Endodermal cell (in vitro differentiated cells): ENCODE measurements at regions not wholly inside any gene's neighbourhood (a gene's known extent, or its start where the extent isn't known, plus 50 kb on each side); places are given as distances from the start of the nearest gene placed in this dataset.

ENCODE experiments used
- DNase-seq: peaks from one replicate; pipeline ENCODE4 v3.0.0-alpha.2; 2017
- H3K27ac ChIP-seq: 2 replicates; pipeline ENCODE4 v1.5.1; 2013; ENCODE audit warnings: mild to moderate bottlenecking, low read depth, low read length, moderate library complexity
- H3K27me3 ChIP-seq: 2 replicates; pipeline ENCODE4 v1.6.1; 2013; ENCODE audit warnings: mild to moderate bottlenecking, low read length, moderate library complexity; ENCODE audit not compliant: insufficient read depth, control insufficient read depth, poor library complexity, severe bottlenecking
- H3K36me3 ChIP-seq: 2 replicates; pipeline ENCODE4 v1.7.0; 2013; ENCODE audit warnings: mild to moderate bottlenecking, low read length, moderate library complexity; ENCODE audit not compliant: control insufficient read depth, insufficient read depth
- H3K4me1 ChIP-seq: one replicate; pipeline ENCODE4 v1.7.0; 2013; ENCODE audit warnings: low read length; ENCODE audit not compliant: control insufficient read depth, insufficient read depth
- H3K4me3 ChIP-seq: 2 replicates; pipeline ENCODE4 v1.5.1; 2013; ENCODE audit warnings: mild to moderate bottlenecking, low read length, moderate library complexity
- H3K9ac ChIP-seq: 2 replicates; pipeline ENCODE4 v1.6.1; 2013; ENCODE audit warnings: mild to moderate bottlenecking, low read length, moderate library complexity; ENCODE audit not compliant: poor library complexity, severe bottlenecking; ENCODE audit errors: extremely low read depth
- H3K9me3 ChIP-seq: 2 replicates; pipeline ENCODE4 v1.6.1; 2013; ENCODE audit warnings: mild to moderate bottlenecking, low read length, moderate library complexity; ENCODE audit not compliant: control insufficient read depth
- H3K27ac Mint-ChIP-seq: 2 replicates; pipeline ENCODE4 v1.8.0; 2020; ENCODE audit warnings: mixed read lengths
- H3K27me3 Mint-ChIP-seq: 2 replicates; pipeline ENCODE4 v1.8.0; 2021; ENCODE audit warnings: mild to moderate bottlenecking, mixed read lengths; ENCODE audit not compliant: insufficient read depth
- H3K36me3 Mint-ChIP-seq: 2 replicates; pipeline ENCODE4 v1.8.0; 2020; ENCODE audit warnings: low read depth, mixed read lengths
- H3K4me1 Mint-ChIP-seq: 2 replicates; pipeline ENCODE4 v1.8.0; 2020; ENCODE audit warnings: mixed read lengths
- H3K4me3 Mint-ChIP-seq: 2 replicates; pipeline ENCODE4 v1.8.0; 2020; ENCODE audit warnings: mild to moderate bottlenecking, moderate library complexity, mixed read lengths
- H3K9me3 Mint-ChIP-seq: 2 replicates; pipeline ENCODE4 v1.8.0; 2020; ENCODE audit warnings: mild to moderate bottlenecking, mixed read lengths
- WGBS, 2 experiments: methylation state at CpG; one replicate each; pipeline versions ENCODE4 v1.1.5 to v1.1.7; 2013; ENCODE audit warnings: missing lambda C conversion rate in 2 of 2, mixed read lengths in 1 of 2; ENCODE audit not compliant: insufficient coverage in 1 of 2, insufficient read length in 1 of 2; 5-methylcytosine and 5-hydroxymethylcytosine counted together
- TF ChIP-seq, protein P1 (sequence below): fragments of 200-600 bp; sonication (generic); conservative IDR thresholded peaks from 2 replicates; pipeline ENCODE4 v1.5.0; 2021; ENCODE audit warnings: antibody characterized with exemption, mild to moderate bottlenecking

DNA sequence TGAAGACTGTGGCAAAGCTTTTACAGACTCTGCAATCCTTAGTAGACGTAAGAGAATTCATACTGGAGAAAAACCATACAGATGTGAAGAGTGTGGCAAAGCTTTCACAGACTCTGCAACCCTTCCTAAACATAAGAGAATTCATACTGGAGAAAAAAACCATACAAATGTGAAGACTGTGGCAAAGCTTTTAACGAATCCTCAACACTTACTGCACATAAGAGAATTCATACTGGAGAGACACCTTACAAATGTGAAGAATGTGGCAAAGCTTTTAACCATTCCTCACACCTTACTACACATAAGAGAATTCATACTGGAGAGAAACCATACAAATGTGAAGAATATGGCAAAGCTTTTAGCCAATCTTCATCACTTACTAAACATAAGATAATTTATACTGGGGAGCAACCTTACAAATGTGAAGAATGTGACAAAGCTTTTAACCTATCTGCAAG is 50.1 kb upstream of the ZNF98 start:
- Histone ChIP-seq H3K4me3 (peak overlapping the region; percentile 37), H3K9me3 (peaks cover 94% of the 10 kb centered on the region), H3K27me3 (no peaks in the 10 kb centered on the region), H3K36me3 (no peaks in the 10 kb centered on the region), H3K4me1 (no peaks in the 10 kb centered on the region), H3K27ac (no peak overlapping the region), H3K9ac (no peak overlapping the region)
- Mint-ChIP-seq H3K27ac (no peak overlapping the region), H3K36me3 (no peaks in the 10 kb centered on the region), H3K27me3 (no peaks in the 10 kb centered on the region), H3K4me3 (no peak overlapping the region), H3K9me3 (peaks cover 83% of the 10 kb centered on the region), H3K4me1 (no peaks in the 10 kb centered on the region)
- no peak for DNase-seq
- TF ChIP-seq, protein P1, sequence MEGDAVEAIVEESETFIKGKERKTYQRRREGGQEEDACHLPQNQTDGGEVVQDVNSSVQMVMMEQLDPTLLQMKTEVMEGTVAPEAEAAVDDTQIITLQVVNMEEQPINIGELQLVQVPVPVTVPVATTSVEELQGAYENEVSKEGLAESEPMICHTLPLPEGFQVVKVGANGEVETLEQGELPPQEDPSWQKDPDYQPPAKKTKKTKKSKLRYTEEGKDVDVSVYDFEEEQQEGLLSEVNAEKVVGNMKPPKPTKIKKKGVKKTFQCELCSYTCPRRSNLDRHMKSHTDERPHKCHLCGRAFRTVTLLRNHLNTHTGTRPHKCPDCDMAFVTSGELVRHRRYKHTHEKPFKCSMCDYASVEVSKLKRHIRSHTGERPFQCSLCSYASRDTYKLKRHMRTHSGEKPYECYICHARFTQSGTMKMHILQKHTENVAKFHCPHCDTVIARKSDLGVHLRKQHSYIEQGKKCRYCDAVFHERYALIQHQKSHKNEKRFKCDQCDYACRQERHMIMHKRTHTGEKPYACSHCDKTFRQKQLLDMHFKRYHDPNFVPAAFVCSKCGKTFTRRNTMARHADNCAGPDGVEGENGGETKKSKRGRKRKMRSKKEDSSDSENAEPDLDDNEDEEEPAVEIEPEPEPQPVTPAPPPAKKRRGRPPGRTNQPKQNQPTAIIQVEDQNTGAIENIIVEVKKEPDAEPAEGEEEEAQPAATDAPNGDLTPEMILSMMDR, result no peak
- WGBS, 2 experiments, result 81 to 93% methylated on average over 2 of the region's 2 CpGs
